ENCODE measurements at regions not wholly inside any gene's neighbourhood (a gene's known extent, or its start where the extent isn't known, plus 50 kb on each side); places are given as distances from the start of the nearest gene placed in this dataset.
"Not testable (repeated sequence)": the region's sequence is repeated elsewhere in the genome, so short reads cannot be mapped to it uniquely, and the experiment has no call there.

DNA sequence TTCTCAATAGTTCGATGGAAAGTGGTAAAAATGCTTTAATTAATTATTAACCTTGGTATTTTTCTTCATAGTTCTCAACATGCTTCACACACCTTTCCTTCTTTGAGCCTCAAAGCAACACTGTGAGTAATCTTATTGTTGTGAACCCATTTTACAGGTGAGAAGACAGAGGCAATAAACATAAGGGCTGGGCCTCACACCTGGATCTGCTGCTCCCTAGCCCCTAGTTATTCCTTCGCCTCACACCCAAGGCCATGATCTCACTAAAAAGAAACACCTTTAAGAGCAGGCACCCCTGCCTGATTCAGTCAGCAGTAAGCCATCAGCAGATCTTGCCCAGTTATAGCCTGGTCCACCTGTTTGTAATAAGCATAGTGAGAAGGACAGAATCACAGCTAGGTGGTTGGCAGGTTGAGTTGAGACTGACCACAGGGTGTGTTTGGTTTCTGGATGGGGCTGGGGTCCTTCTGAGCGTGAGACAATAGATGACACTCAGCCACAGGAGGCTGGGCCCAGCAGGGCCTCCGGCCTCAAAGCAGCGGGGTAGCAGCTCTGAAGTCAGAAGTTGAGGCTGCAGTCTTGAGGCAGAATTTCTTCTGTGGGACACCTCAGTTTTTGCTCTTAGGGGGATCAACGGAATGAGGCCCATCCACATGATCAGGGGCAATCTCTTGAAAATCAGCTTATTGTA, 203.9 kb downstream of the RHOU start:
- DNase-seq (ENCODE audit: low read depth in 1 of 2, low spot score in 1 of 2), result no peak

DNA sequence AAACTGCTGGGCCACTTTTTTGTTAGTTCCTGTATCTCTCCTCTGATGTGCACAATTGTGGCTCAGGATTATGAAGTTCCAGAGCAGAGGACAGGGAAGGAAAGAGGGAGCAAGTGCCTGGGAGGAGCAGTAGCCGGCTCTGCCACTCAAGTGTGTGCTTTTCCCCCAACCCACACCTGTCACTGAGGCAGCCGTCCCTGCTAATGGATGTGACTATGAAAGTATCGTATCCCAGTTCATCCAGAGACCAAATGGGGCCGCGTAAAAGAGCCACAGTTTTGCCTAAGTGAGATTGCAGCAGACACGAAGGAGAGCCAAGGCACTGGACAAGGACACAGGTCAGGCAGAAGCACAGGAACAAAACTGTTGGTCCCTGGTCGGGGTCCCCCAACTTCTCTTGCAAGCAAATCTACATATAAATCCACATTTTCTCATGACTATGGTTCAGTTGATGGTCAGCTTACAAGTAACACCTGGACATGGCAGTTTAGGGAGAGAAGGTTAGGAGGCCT, 204.7 kb downstream of the RHOU start:
- no peak for DNase-seq (ENCODE audit: low read depth in 1 of 2, low spot score in 1 of 2)

DNA sequence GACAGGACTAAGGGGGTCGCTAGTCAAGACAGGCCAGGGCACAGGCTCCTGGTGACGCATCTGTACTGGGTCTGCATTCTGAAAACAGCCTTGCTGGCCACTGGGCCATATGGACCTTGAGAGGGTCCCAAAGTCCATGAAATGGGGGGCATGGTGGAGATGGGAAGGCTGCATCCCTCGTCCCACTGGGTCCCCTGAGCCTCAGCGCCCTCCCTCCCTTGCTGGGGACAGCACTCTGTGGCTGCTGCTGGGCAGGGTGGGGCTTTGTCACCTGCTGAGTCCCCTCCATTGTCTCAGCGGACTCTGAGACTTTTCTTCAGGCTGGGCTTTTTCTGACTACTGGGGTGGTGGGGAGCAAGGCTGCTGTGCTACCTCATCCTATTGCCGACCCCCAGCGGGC, 205.2 kb downstream of the RHOU start:
- DNase-seq (ENCODE audit: low read depth in 1 of 2, low spot score in 1 of 2), result no peak

DNA sequence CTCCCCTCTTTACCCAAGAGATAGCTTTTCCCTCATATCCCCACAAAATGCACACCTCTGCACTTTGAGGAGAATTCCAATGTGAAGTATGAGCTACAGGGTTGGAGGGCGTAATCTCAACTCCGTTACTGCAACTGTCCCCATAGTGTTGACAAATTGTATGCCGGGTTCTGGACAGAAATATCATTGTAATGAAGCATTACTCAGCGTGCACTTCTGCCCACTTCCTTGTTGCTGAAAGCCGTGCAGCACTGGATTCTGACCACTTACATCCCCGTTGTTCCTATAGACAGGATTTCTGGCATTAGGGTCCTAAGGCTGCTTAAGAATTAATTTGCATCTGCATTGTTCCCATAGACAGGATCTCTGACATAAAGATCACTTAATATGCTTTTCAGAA, 205.6 kb downstream of the RHOU start:
- no peak for DNase-seq (ENCODE audit: low read depth in 1 of 2, low spot score in 1 of 2)

DNA sequence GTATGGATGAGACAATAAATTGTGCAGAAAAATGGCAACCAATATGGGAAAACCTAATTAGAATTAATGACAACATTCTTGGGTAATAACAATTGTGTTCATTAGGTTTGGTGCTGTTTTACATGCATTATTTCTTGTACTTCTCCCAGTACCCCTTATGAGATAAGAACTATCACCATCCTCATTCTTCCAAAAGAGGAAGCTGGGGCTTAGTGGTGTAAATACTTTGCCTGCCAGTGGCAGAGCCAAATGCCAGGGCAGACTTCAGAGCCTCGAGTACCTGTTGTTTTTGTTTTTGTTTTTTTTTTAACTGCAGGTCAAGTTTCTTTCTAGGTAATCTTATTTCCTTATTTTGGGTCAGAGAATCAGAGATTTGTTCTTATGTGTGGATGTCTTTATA, 206.4 kb downstream of the RHOU start:
- no peak for DNase-seq (ENCODE audit: low read depth in 1 of 2, low spot score in 1 of 2)

DNA sequence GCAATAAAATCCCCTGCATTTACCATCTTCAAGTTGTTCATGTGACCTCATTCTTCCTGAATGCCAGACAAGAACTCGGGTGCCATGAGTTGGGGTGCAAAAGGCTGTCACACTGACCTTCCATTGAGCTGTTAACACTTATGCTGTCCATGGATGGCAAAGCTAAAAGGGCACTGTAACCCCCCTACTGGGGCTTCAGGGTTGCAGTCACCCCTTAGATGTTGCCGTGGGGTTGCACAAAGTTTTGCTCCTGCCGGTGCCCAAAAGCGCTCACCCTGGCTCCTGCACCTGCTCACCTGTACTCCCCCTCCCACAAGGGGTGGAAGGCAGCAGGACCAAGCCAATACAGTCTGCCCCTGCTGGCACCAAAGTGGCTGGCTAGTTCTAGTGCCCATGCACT, 208.2 kb downstream of the RHOU start:
- DNase-seq (ENCODE audit: low read depth in 1 of 2, low spot score in 1 of 2), result no peak

DNA sequence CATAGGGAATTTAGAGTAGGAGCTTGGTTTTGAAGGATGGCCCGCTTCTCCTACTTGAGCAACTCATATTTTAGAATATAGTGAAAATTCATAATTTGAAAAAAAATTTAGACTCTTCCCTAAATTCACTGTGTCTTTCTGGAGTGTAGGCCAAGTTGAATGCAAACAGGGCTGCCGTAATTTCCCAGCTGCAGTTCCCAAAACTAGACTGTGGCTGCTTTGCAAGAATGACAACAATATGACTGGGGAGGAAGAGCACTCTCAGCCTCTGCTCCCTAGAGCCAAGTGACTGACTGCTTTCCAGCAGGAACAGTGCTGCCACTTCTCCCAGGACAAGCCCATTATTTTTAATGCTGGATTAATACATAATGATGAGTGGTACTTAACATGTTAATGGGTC, 209.0 kb downstream of the RHOU start:
- no peak for DNase-seq (ENCODE audit: low read depth in 1 of 2, low spot score in 1 of 2)

DNA sequence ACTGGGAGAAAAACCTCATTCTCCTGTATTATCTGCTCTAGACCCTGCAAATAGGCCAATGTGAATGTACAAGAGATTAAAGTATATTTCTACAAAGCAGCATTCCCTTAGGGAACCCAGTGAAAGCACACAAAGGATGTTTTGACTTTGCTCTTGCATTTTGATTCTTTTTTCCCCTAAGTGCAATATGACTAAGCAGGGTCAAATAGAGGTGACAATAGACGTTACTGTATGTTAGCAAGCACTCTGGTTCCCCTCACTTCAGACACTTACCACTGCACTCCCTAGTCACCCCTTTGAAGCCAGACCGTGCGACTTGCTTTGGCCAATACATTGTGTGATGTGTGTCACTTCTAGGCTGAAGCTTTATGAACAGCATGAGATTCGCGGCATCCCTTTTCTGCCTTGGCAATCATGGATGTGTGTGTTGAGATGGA, 209.7 kb downstream of the RHOU start:
- DNase-seq (ENCODE audit: low read depth in 1 of 2, low spot score in 1 of 2), result no peak

DNA sequence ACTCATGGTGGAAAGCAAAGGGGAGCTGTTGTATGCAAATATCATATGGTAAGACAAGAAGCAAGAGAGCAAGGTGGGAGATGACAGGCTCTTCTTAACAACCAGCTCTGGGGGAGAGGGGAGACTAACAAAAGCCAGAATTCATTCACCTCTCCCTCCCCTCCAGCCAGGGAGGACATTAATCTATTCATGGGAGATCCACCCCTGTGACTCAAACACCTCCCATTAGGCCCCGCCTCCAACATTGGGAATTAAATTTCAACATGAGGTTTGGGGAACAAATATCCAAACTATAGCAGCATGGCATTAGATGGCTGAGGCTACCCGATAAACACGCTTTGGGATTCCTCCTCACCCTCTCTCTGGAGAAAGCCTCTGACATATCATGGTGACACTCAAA, 210.6 kb downstream of the RHOU start:
- DNase-seq (ENCODE audit: low read depth in 1 of 2, low spot score in 1 of 2), result no peak

DNA sequence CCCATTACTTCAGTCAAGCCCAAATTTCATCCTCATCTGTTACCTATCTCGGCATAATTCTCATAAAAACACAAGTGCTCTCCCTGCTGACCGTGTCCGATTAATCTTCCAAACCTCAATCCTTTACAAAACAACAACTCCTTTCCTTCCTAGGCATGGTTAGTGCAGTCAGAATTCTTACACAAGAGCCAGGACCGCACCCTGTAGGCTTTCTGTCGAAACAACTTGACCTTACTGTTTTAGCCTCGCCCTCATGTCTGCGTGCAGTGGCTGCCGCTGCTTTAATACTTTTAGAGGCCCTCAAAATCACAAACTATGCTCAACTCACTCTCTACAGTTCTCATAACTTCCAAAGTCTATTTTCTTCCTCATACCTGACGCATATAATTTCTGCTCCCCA, 214.3 kb downstream of the RHOU start:
- not testable (repeated sequence) for DNase-seq (ENCODE audit: low read depth in 1 of 2, low spot score in 1 of 2)

DNA sequence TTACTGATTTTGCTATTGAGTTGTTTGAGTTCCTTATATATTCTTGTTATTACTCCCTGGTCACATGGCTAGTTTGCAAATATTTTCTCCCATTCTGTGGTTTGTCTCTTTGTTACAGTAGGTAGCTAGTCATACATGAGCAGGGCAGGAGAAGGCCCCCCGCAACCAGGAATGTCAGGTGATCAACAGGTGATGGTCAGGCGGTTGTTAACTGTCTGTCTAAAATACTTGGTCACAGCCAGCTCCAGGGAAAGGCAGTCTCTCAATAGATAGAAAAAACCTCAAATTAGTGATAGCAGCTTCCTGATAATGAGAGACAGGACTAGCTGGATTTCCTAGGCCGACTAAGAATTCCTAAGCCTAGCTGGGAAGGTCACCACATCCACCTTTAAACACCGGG, 217.9 kb downstream of the RHOU start:
- DNase-seq (ENCODE audit: low read depth in 1 of 2, low spot score in 1 of 2), result no peak

DNA sequence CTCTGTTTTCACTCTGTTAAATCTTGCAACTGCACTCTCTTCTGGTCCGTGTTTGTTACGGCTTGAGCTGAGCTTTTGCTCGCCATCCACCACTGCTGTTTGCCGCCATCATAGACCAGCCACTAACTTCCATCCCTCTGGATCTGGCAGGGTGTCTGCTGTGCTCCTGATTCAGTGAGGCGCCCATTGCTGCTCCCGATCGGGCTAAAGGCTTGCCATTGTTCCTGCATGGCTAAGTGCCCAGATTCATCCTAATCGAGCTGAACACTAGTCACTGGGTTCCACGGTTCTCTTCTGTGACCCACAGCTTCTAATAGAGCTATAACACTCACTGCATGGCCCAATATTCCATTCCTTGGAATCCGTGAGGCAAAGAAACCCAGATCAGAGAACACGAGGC, 218.5 kb downstream of the RHOU start:
- DNase-seq (ENCODE audit: low read depth in 1 of 2, low spot score in 1 of 2), result not testable (repeated sequence)

DNA sequence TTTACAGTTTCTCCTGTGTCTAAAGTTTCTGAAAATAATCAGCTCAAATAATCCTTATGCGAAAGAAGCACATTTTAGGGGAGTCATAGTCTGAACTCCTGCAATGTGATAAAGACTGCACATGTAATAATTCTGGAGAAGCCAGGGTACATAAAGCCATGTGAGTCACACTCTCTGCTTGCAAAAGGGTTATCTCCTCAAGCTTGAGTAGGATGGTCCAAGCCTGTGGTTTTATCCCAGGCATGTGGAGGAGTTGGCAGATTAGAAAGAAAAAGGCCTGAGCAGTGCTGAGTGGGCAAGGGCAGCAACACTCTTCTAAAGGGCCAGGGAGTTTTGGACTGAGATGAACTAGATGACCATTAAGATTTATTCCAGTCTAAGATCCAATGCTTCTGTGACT, 220.4 kb downstream of the RHOU start:
- no peak for DNase-seq (ENCODE audit: low read depth in 1 of 2, low spot score in 1 of 2)

DNA sequence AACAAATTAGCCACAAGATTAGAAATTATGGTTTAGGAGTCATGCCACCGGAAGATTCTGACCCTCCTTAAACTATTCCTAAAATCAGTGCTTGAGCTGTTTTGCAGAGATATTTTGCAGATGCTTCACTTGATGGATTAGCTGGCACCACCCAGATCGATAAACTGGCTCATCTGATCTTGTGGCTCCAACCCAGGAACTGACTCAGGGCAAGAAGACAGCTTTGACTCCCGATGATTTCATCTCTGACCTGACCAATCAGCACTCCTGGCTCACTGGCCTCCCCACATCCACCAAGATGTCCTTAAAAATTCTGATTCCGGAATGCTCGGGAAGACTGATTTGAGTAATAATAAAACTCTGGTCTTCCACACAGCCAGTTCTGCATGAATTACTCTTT, 221.6 kb downstream of the RHOU start:
- no peak for DNase-seq (ENCODE audit: low read depth in 1 of 2, low spot score in 1 of 2)

DNA sequence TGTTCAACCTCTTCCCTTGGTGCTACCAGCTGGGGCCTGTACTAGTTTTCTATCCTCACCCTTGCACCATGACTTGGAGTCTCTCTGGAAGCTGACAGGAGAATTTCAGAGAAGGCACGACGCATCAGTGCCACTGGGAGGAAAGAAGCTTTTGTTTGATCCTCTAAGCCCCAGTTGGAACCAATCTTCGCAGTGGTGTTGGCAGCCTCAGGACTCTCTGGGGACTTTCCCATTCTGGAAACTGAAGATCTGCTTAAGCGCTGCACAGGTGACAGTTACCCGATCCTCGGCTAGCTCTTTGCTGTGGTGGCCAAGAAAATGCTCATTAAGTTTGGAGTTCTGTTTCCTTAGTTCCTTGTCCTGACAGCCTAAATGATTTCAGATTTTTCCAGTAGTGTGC, 222.3 kb downstream of the RHOU start:
- no peak for DNase-seq (ENCODE audit: low read depth in 1 of 2, low spot score in 1 of 2)

DNA sequence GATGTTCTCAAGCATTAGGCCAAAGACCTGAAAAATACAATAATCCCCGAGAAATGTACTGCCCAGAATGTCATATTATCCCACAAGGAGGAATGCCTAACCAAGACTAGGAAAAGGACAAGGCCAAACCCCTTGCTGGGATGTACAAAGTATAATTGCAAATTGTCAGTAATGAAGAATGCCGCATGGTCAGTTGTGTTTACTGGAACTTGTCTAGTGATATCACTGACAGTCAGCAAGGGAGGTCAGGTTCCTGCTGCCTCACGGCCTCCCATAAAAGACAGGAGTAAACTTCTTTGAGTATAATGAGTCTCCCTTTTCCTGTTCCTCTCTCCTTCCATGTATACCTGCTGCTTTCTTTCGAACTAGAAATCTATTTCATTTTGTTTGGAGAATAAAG, 222.8 kb downstream of the RHOU start:
- no peak for DNase-seq (ENCODE audit: low read depth in 1 of 2, low spot score in 1 of 2)

DNA sequence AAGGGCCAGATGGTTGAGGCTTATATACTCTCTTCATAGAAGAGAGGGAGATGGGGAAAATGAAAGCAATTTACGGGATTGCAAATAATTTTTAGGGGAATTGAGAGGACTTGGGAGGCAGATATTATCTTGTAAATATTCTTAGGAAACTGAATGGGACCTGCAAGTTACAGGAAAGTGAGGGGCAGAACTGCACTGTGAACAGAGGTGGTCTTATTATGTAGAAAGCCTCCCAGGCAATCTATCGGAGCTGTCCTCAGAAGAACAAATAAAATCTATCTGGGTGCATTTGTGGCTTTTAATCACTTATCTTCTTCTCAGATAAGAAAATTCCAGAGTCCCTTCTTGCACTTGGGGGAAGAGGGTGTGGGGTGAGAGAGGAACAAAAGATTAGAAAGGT, 223.5 kb downstream of the RHOU start:
- DNase-seq (ENCODE audit: low read depth in 1 of 2, low spot score in 1 of 2), result no peak

DNA sequence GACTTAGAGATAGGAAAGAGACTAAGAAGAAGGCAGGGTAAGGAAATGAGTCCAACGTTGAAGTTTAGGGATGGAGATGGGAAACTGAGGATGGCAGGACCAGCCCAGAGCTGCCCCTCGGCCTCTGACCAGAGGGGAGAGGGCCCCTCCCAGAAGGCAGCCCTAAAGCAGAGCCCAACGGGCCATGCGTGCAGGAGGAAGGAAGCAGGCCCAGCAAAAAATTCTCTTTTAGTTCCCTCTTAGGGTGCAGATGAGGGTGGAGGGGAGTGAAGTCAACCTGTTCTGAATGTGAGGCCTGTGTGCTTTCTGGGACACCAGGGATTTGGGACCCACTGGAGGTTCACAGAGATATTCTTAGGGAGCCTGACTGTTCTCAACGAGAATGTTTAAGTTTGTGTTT, 225.4 kb downstream of the RHOU start:
- no peak for DNase-seq (ENCODE audit: low read depth in 1 of 2, low spot score in 1 of 2)

DNA sequence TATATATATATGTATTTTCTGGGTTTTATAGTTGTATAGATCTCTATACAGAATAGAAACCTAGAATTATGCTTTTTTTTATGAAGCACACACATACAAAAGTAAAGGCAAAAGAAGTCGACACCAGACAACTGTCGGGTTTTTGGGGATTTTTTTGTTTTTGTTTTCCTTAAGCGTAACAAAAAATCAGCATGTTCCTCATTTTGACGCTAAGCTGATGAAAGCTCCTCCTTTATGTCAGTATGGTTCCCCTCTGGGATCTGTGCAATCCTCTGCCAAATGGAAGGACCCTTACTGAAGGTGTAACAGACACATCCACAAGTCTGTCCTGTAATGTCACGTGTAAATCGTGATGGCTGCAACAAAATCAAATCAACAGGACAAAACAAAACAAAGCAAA, 226.2 kb downstream of the RHOU start:
- DNase-seq (ENCODE audit: low read depth in 1 of 2, low spot score in 1 of 2), result no peak

DNA sequence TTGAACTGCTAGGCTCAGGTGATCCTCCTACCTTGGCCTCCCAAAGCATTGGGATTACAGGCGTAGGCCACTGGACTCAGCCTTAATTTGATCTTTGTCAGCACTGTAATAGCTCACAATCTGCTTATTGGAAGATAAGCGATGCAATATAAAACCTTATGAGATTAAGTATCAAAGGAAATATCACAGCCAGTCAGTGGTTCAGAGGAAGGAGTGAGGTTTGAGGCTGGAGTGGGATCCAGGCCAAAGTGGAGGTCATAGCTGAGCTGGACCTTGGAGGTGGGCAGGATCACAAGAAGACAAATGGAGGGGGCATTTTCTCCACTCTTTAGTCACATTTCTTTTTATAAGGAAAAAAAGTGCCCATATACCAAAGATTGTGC, 228.5 kb downstream of the RHOU start:
- no peak for DNase-seq (ENCODE audit: low read depth in 1 of 2, low spot score in 1 of 2)

DNA sequence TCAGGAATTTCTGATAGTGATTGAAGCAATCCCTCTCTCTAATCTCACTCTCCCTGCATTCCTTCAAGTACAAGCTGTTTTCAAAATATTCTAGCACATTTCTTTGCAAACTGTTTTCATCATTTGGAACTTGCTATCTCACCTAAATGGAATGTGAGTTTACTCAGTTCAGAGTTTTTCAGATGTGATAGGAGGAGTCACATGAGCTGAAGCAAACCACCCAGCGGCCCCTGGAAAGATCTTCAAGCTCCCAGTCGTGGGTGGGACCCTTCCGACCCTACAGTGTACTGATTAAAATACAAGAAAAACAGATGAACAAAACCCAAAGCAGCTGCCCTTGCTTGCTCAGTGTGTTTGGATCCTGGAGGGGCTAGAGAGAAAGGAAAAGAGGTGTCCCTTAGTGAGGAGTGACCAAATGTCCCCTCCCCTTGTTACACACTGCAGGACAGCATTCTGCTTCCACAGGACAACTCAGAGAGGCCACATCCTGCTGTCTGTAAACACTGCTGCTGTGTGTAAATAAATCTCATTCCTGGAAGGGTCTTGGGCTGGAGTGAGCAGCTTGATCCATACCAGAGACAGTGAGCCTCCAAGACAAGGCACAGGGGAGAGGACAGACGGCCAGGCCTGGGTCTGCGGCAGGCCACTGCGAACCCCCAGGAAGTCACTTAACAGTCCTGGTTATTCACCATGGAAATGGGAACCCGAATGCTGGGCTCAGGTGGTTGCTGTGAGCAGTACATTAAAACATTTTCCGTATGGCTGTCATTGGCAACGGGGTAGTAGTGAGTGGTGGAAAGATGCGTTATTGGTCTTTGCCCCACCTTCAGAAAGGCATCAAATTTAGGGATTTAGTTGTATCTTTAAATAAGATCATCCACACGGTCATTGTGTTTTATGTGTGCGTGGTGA, 229.2 kb downstream of the RHOU start:
- no peak for DNase-seq (ENCODE audit: low read depth in 1 of 2, low spot score in 1 of 2)

DNA sequence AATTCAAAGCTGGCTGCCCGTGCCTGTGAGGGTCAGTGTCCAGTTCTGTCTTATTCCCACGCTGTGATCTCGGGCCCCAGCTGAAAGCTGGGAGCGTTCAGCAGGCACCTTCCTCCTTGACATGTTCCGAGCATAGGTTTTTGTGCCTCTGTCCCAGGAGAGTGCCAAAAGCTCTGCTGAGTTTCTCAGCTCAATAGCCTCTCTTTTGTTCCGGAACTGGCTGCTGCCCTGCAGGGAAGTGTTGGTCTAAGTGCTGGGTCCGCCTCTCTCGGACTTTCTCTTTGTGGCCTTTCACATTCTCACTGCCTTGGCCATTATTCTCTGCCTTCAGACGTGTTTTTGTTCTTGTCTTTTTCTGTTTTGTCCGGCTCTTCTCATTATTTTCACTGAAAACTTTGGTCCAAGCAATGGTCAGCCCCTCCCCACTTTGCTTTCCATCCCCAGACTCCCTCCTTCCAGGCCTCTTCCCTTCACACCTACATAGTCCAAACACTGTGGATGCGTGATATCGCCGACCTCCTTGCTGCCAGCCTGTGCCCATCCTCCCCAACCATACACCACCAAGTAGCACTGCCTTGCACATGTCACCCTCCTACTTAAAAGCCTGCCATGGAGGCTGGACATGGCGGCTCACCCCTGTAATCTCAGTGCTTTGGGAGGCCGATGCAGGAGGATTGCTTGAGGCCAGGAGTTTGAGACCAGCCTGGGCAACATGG, 233.8 kb downstream of the RHOU start:
- no peak for DNase-seq (ENCODE audit: low read depth in 1 of 2, low spot score in 1 of 2)
